HCT116 (cell line): ENCODE measurements at regions not wholly inside any gene's neighbourhood (a gene's known extent, or its start where the extent isn't known, plus 50 kb on each side); places are given as distances from the start of the nearest gene placed in this dataset.

Source experiments
- ATAC-seq: fragments of 200-7000 bp; cut with Tn5 transposase; 2 replicates; pipeline ENCODE4 v1.9.1; 2020; ENCODE audit warnings: mild to moderate bottlenecking, moderate library complexity
- BruUV-seq: library from RNA; stranded (reverse); fragments of 400-500 nt; replicated peaks from 2 replicates; lab custom pipeline; 2021; lab: Mats Ljungman, UMichigan
- CTCF ChIA-PET: fragments of 300-600 bp; sonication (Branson Sonifier 250); formaldehyde crosslinking; loops from one replicate; lab custom pipeline; 2021; ENCODE audit warnings: antibody characterized with exemption; lab: Charles Lee
- POLR2A ChIA-PET: fragments of 300-600, 350-600 bp; sonication (Branson Sonifier 250); formaldehyde crosslinking; loops from one replicate; lab custom pipeline; 2021; ENCODE audit warnings: antibody characterized with exemption; lab: Charles Lee
- RAD21 ChIA-PET, 2 experiments: fragments of 300-600 bp; sonication (Branson Sonifier 250); formaldehyde crosslinking; loops; one replicate each; lab custom pipeline; 2023; ENCODE audit warnings: low total read pairs in 2 of 2; ENCODE audit not compliant: uncharacterized antibody in 2 of 2, unreplicated experiment in 2 of 2, low non-redundant PET in 1 of 2; lab: Charles Lee
- DNase-seq: peaks from one replicate; pipeline ENCODE4 v3.0.0-alpha.2; 2010; ENCODE audit warnings: low read depth, low spot score
- H2AFZ ChIP-seq: fragments of 200-600 bp; shearing (Covaris generic), sonication (generic); 2 replicates; pipeline ENCODE4 v1.6.1; 2017; ENCODE audit warnings: low read depth, mixed run types, mixed read lengths, antibody characterized with exemption, low read length; ENCODE audit not compliant: poor library complexity, severe bottlenecking
- H3K27ac ChIP-seq: 2 replicates; pipeline ENCODE4 v1.5.1; 2012; ENCODE audit warnings: low read depth, low read length
- H3K27me3 ChIP-seq: fragments of 200-600 bp; sonication (generic); 2 replicates; pipeline ENCODE4 v1.6.1; 2016; ENCODE audit warnings: mixed run types, low read length, mixed read lengths; ENCODE audit not compliant: insufficient read depth
- H3K36me3 ChIP-seq, 2 experiments: fragments of 200-500 bp in 1 of 2; fragments of 200-600 bp in 1 of 2; sonication (Bioruptor generic) in 1 of 2; sonication (generic) in 1 of 2; 2 replicates each; pipeline versions ENCODE4 v1.5.1 to v1.6.1; 2014 to 2016; ENCODE audit warnings: low read length in 2 of 2, inconsistent platforms in 1 of 2, mixed read lengths in 1 of 2, mixed run types in 1 of 2; ENCODE audit not compliant: insufficient read depth in 2 of 2, control insufficient read depth in 1 of 2
- H3K4me1 ChIP-seq, 2 experiments: fragments of 200-600 bp in 1 of 2; sonication (generic) in 1 of 2; 2 replicates each; pipeline versions ENCODE4 v1.5.1 to v1.6.1; 2012 to 2017; ENCODE audit warnings: low read length in 2 of 2, inconsistent platforms in 1 of 2, mild to moderate bottlenecking in 1 of 2, mixed read lengths in 1 of 2, mixed run types in 1 of 2, moderate library complexity in 1 of 2; ENCODE audit not compliant: insufficient read depth in 2 of 2, control insufficient read depth in 1 of 2
- H3K4me2 ChIP-seq: fragments of 200-600 bp; sonication (generic); 2 replicates; pipeline ENCODE4 v1.6.1; 2017; ENCODE audit warnings: mixed run types, low read length, mixed read lengths
- H3K4me3 ChIP-seq, 2 experiments: fragments of 200-600 bp in 1 of 2; sonication (generic) in 1 of 2; replicated peaks in 1 of 2; 2 replicates each; pipeline ENCODE4 v1.5.1; 2011 to 2016; ENCODE audit warnings: low read length in 2 of 2, control low read depth in 1 of 2, low read depth in 1 of 2, mild to moderate bottlenecking in 1 of 2, mixed read lengths in 1 of 2, mixed run types in 1 of 2
- H3K79me2 ChIP-seq: fragments of 200-600 bp; sonication (generic); 2 replicates; pipeline ENCODE4 v1.6.1; 2017; ENCODE audit warnings: mild to moderate bottlenecking, mixed run types, low read length, moderate library complexity, mixed read lengths; ENCODE audit not compliant: insufficient read depth
- H3K9ac ChIP-seq: fragments of 200-600 bp; sonication (generic); 2 replicates; pipeline ENCODE4 v1.6.1; 2016; ENCODE audit warnings: low read length, mixed read lengths
- H3K9me2 ChIP-seq: fragments of 200-600 bp; sonication (generic), shearing (Covaris generic); 2 replicates; pipeline ENCODE4 v1.6.1; 2017; ENCODE audit warnings: mixed run types, mild to moderate bottlenecking, moderate library complexity; ENCODE audit not compliant: insufficient read depth
- H3K9me3 ChIP-seq, 2 experiments: fragments of 200-500 bp in 1 of 2; fragments of 200-600 bp in 1 of 2; sonication (Bioruptor generic) in 1 of 2; sonication (generic) in 1 of 2; 2 replicates each; pipeline ENCODE4 v1.6.1; 2014 to 2017; ENCODE audit warnings: low read length in 2 of 2, mixed read lengths in 2 of 2, inconsistent platforms in 1 of 2, low read depth in 1 of 2, mild to moderate bottlenecking in 1 of 2, mixed run types in 1 of 2, moderate library complexity in 1 of 2; ENCODE audit not compliant: control insufficient read depth in 1 of 2, insufficient read depth in 1 of 2
- H4K20me1 ChIP-seq: fragments of 200-600 bp; sonication (generic), shearing (Covaris generic); 2 replicates; pipeline ENCODE4 v1.6.1; 2017; ENCODE audit warnings: mixed run types, mild to moderate bottlenecking, moderate library complexity; ENCODE audit not compliant: insufficient read depth
- EGR1 ChIP-seq: IDR thresholded peaks from 2 replicates; pipeline ENCODE4 v1.6.1; 2012; ENCODE audit warnings: low read depth
- ELF1 ChIP-seq: IDR thresholded peaks from 2 replicates; pipeline ENCODE4 v1.6.1; 2012; ENCODE audit warnings: low read depth, borderline replicate concordance
- EZH2 ChIP-seq: fragments of 200-600 bp; sonication (generic); IDR thresholded peaks from 2 replicates; pipeline ENCODE4 v1.6.1; 2017; ENCODE audit warnings: antibody characterized with exemption, mixed run types
- FOSL1 ChIP-seq: IDR thresholded peaks from 2 replicates; pipeline ENCODE4 v1.6.1; 2012; ENCODE audit warnings: low read depth
- JUND ChIP-seq: IDR thresholded peaks from 2 replicates; pipeline ENCODE4 v1.6.1; 2012
- POLR2A ChIP-seq: IDR thresholded peaks from 2 replicates; pipeline ENCODE4 v1.7.0; 2011; ENCODE audit warnings: borderline replicate concordance; ENCODE audit not compliant: insufficient read depth, insufficient read length; ENCODE audit errors: extremely low read depth
- SP1 ChIP-seq: IDR thresholded peaks from 2 replicates; pipeline ENCODE4 v1.6.1; 2012; ENCODE audit warnings: low read depth
- SRF ChIP-seq: IDR thresholded peaks from 2 replicates; pipeline ENCODE4 v1.6.1; 2012; ENCODE audit warnings: low read depth
- TCF7L2 ChIP-seq: IDR thresholded peaks from 2 replicates; pipeline ENCODE4 v1.7.0; 2011; ENCODE audit warnings: borderline replicate concordance, inconsistent platforms; ENCODE audit not compliant: insufficient read depth, insufficient read length; ENCODE audit errors: extremely low read depth
- YY1 ChIP-seq: IDR thresholded peaks from 2 replicates; pipeline ENCODE4 v1.6.1; 2011; ENCODE audit warnings: low read length, low read depth, moderate library complexity, mild to moderate bottlenecking; ENCODE audit not compliant: insufficient replicate concordance; ENCODE audit errors: extremely low read depth
- ZFX ChIP-seq: fragments of 450-650 bp; IDR thresholded peaks from 2 replicates; pipeline ENCODE4 v1.6.1; 2017
- ZNF274 ChIP-seq: fragments of 200-500 bp; sonication (Bioruptor generic); IDR thresholded peaks from 2 replicates; pipeline ENCODE4 v1.6.1; 2014; ENCODE audit warnings: mild to moderate bottlenecking, low read depth, low read length, inconsistent platforms
- intact Hi-C: fragments of 100-400 bp; cut with micrococcal nuclease; formaldehyde crosslinking; loops from 2 replicates; pipeline ENCODE4 v1.10.0; 2022
- TF ChIP-seq, protein P1 (sequence below), 3 experiments: fragments of 200-600 bp in 1 of 3; sonication (generic) in 1 of 3; IDR thresholded peaks in 2 of 3; conservative IDR thresholded peaks in 1 of 3; 2 replicates each; pipeline ENCODE4 v1.5.1; 2012 to 2017; ENCODE audit warnings: low read depth in 2 of 3, low read length in 2 of 3, antibody characterized with exemption in 1 of 3, borderline replicate concordance in 1 of 3, control low read depth in 1 of 3, mild to moderate bottlenecking in 1 of 3, mixed read lengths in 1 of 3, mixed run types in 1 of 3, moderate library complexity in 1 of 3; ENCODE audit not compliant: insufficient read depth in 1 of 3
- TF ChIP-seq, protein P2 (sequence below): IDR thresholded peaks from 2 replicates; pipeline ENCODE4 v1.6.1; 2012
- TF ChIP-seq, protein P3 (sequence below): IDR thresholded peaks from 2 replicates; pipeline ENCODE4 v1.6.1; 2012

DNA sequence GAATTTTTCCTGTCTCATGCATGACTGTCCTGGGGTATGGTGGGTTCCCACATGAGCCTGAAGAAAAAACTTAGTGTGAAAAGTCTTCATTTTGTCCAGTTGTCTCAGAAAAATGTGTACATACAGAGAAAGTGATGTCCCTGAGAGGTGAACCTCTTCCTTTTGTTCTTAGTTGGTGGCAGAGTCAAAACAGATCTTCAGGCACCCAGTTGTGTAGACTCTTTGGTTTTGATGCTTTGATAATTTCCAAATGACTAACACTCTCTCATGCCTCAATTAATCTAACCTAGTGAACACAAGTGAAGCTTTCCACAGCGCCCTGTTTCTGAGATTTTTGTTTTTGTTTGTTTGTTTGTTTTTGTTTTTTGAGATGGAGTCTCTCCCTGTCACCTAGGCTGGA, 273.5 kb downstream of the PIK3C3 start:
- no peaks in the 10 kb centered on the region for H3K4me1 ChIP-seq
- H3K79me2 ChIP-seq, result no peaks in the 10 kb centered on the region
- no peaks in the 10 kb centered on the region for H4K20me1 ChIP-seq
- H3K36me3 ChIP-seq, result no peaks in the 10 kb centered on the region
- H2AFZ ChIP-seq, result no peak overlapping the region
- H3K27me3 ChIP-seq, result no peaks in the 10 kb centered on the region
- DNase-seq (no peak), ATAC-seq (no peak)
- no peak overlapping the region for H3K9ac ChIP-seq
- ChIA-PET RAD21 (no interaction called here), CTCF (no interaction called here), POLR2A (no interaction called here)
- no peak overlapping the region for H3K27ac ChIP-seq
- H3K4me2 ChIP-seq, result no peak overlapping the region
- peaks cover 0 to 5% of the 10 kb centered on the region in 2 experiments; a peak in 1 of 4 replicates for H3K9me3 ChIP-seq
- BruUV-seq, result no TSS peak
- H3K4me3 ChIP-seq, result no peak overlapping the region
- TF ChIP-seq TCF7L2 (no peak), EZH2 (no peak), ELF1 (no peak), FOSL1 (no peak), SP1 (no peak), YY1 (no peak), ZFX (no peak)
- intact Hi-C loops, result no loop called here
- H3K9me2 ChIP-seq, result no peaks in the 10 kb centered on the region

DNA sequence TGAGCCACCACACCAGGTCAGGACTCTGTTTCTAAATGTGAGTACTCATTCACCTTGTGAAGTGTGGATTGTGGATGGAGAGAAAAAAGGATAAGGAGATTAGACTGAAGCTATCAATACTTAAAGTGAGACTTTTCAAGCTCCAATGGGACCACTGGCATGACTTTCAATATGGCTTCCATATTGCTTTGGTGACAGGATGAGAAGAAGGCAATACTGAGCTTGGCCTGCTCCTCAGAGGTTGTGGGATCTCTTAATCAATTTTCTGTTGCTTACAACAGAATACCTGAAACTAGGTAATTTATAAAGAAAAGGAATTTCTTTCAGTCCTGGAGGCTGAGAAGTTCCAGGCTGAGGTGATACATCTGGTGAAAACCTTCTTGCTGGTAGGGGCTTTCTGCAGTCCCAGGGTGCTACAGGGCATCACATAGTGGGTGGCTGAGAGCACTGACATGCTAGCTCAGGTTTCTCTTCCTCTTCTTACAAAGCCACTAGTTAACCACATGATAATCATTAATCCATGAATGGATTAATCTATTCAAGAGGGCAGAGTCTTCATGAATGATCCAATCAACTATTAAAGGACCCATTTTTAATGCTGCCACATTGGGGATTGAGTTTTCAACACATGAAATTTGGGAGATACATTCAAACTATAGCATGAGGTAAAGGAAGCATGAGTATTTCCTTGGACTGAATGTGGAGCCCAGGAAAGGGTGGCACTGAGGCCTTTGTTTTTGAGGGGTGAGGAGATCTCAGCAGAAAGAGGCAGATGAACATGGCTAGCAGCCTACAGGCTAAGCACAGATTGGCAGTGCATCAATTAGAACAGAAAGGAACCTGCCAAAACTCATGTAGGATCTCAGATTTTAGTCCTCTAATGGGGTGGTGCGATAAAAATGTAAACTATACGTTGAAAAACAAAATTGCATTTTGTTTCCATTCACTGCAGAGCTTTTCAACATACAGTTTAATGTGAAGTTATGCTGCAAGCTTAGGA, 274.5 kb downstream of the PIK3C3 start:
- CTCF ChIA-PET, result no interaction called here
- peaks cover 0 to 5% of the 10 kb centered on the region in 2 experiments; a peak in 2 of 4 replicates for H3K9me3 ChIP-seq
- H3K4me3 ChIP-seq, result no peak overlapping the region
- no peaks in the 10 kb centered on the region for H3K36me3 ChIP-seq
- POLR2A ChIA-PET, result no interaction called here
- RAD21 ChIA-PET, result no interaction called here
- H3K27me3 ChIP-seq, result no peaks in the 10 kb centered on the region
- H2AFZ ChIP-seq, result no peak overlapping the region
- no peaks in the 10 kb centered on the region for H3K9me2 ChIP-seq
- no peaks in the 10 kb centered on the region for H3K4me1 ChIP-seq
- TF ChIP-seq SP1 (no peak), POLR2A (no peak), TCF7L2 (no peak), SRF (no peak), YY1 (no peak), ZNF274 (no peak), EGR1 (no peak), JUND (no peak), ZFX (no peak)
- TF ChIP-seq, protein P1, sequence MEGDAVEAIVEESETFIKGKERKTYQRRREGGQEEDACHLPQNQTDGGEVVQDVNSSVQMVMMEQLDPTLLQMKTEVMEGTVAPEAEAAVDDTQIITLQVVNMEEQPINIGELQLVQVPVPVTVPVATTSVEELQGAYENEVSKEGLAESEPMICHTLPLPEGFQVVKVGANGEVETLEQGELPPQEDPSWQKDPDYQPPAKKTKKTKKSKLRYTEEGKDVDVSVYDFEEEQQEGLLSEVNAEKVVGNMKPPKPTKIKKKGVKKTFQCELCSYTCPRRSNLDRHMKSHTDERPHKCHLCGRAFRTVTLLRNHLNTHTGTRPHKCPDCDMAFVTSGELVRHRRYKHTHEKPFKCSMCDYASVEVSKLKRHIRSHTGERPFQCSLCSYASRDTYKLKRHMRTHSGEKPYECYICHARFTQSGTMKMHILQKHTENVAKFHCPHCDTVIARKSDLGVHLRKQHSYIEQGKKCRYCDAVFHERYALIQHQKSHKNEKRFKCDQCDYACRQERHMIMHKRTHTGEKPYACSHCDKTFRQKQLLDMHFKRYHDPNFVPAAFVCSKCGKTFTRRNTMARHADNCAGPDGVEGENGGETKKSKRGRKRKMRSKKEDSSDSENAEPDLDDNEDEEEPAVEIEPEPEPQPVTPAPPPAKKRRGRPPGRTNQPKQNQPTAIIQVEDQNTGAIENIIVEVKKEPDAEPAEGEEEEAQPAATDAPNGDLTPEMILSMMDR (IDR thresholded peaks at IDR 0.05 in 2 of 3, conservative IDR thresholded peaks at IDR 0.05 in 1 of 3; ENCODE audit: borderline replicate concordance in 1 of 3, insufficient read depth in 1 of 3, low read depth in 2 of 3, low read length in 2 of 3), result no peak
- TF ChIP-seq, protein P2, sequence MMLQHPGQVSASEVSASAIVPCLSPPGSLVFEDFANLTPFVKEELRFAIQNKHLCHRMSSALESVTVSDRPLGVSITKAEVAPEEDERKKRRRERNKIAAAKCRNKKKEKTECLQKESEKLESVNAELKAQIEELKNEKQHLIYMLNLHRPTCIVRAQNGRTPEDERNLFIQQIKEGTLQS, result no peak
- TF ChIP-seq, protein P3, sequence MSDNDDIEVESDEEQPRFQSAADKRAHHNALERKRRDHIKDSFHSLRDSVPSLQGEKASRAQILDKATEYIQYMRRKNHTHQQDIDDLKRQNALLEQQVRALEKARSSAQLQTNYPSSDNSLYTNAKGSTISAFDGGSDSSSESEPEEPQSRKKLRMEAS, result no peak
- TF ChIP-seq, all 23 proteins: peak for 0
- Histone ChIP-seq H3K27ac (no peak overlapping the region), H3K4me2 (no peak overlapping the region), H3K79me2 (no peaks in the 10 kb centered on the region), H3K9ac (no peak overlapping the region), H4K20me1 (no peaks in the 10 kb centered on the region)
- intact Hi-C loops, result no loop called here
- DNase-seq, result no peak
- no peak for ATAC-seq
- BruUV-seq, result no TSS peak
